Activated CD8-positive, alpha-beta memory T cell treated with anti-CD3 and anti-CD28 coated beads, Interleukin-2, amount 50 U/mL, for 24 hours (primary cell): ENCODE measurements at regions not wholly inside any gene's neighbourhood (a gene's known extent, or its start where the extent isn't known, plus 50 kb on each side); places are given as distances from the start of the nearest gene placed in this dataset.
"Not testable (repeated sequence)": the region's sequence is repeated elsewhere in the genome, so short reads cannot be mapped to it uniquely, and the experiment has no call there.

ENCODE experiments used
- DNase-seq: peaks from one replicate; pipeline ENCODE4 v3.0.0-alpha.2; 2020; ENCODE audit errors: extremely low read depth

- DNase-seq, result no peak
Measured at GRCh38 chr11:19433367-19433766, 192.6 kb upstream of the E2F8 start.

- no peak for DNase-seq
Measured at GRCh38 chr11:19432370-19433061, 191.8 kb upstream of the E2F8 start.

GRCh38 chr11:19430754-19431398, 190.1 kb upstream of the E2F8 start:
- DNase-seq, result no peak

GRCh38 chr11:19430346-19430745, 189.6 kb upstream of the E2F8 start:
- no peak for DNase-seq

GRCh38 chr11:19429108-19429760, 188.5 kb upstream of the E2F8 start:
- DNase-seq, result no peak

GRCh38 chr11:19428206-19429002, 187.7 kb upstream of the E2F8 start:
- DNase-seq, result no peak

GRCh38 chr11:19426756-19427403, 186.1 kb upstream of the E2F8 start:
- DNase-seq, result no peak

GRCh38 chr11:19426011-19426755, 185.4 kb upstream of the E2F8 start:
- no peak for DNase-seq

- DNase-seq, result no peak
Measured at GRCh38 chr11:19422276-19422675, 181.5 kb upstream of the E2F8 start.

- DNase-seq, result no peak
Measured at GRCh38 chr11:19420868-19421533, 180.3 kb upstream of the E2F8 start.

GRCh38 chr11:19419808-19420207, 179.1 kb upstream of the E2F8 start:
- DNase-seq, result no peak

GRCh38 chr11:19419021-19419750, 178.4 kb upstream of the E2F8 start:
- DNase-seq, result no peak

GRCh38 chr11:19418221-19418620, 177.5 kb upstream of the E2F8 start:
- no peak for DNase-seq

- DNase-seq, result not testable (repeated sequence)
Measured at GRCh38 chr11:19412070-19412469, 171.3 kb upstream of the E2F8 start.

- DNase-seq, result no peak
Measured at GRCh38 chr11:19410032-19410431, 169.3 kb upstream of the E2F8 start.

- no peak for DNase-seq
Measured at GRCh38 chr11:19409307-19409706, 168.6 kb upstream of the E2F8 start.

- DNase-seq, result no peak
Measured at GRCh38 chr11:19407677-19408270, 167.0 kb upstream of the E2F8 start.

GRCh38 chr11:19405966-19406365, 165.2 kb upstream of the E2F8 start:
- DNase-seq, result no peak

- no peak for DNase-seq
Measured at GRCh38 chr11:19404787-19405186, 164.0 kb upstream of the E2F8 start.
